GM10248 (cell line): ENCODE measurements at regions not wholly inside any gene's neighbourhood (a gene's known extent, or its start where the extent isn't known, plus 50 kb on each side); places are given as distances from the start of the nearest gene placed in this dataset.
"Not testable (repeated sequence)": the region's sequence is repeated elsewhere in the genome, so short reads cannot be mapped to it uniquely, and the experiment has no call there.

ENCODE experiments used
- CTCF ChIA-PET: fragments of 300-600 bp; sonication (Branson Sonifier 250); formaldehyde crosslinking; extraction: SDS; loops from one replicate; lab custom pipeline; 2021; ENCODE audit warnings: antibody characterized with exemption; lab: Yijun Ruan, JAX
- POLR2A ChIA-PET: fragments of 350-650 bp; sonication (Branson Sonifier 250); formaldehyde crosslinking; extraction: SDS; loops from one replicate; lab custom pipeline; 2020; ENCODE audit warnings: antibody characterized with exemption; lab: Yijun Ruan, JAX
- DNase-seq: peaks from one replicate; pipeline ENCODE4 v3.0.0; 2012; ENCODE audit errors: extremely low spot score

DNA sequence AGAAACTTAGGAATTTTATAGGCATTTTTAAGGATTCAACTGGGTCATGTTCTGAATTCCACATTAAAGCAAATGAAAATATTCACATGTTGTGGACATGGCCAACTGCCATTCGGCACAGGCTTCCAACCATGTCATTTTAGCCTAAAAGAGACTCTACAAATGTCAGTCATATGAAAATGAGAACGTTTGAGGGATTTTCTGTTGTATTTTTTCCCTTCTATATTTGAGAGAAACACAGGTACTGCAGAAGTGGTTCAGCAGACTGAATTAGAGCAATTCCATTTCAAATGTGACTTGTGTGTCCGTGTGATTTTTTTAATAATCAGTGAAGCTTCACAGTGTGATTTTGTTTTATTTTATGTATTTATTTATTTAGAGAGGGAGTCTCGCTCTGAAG is 124.3 kb downstream of the TP53TG3F start:
- POLR2A ChIA-PET, DNase-seq, CTCF ChIA-PET: not testable (repeated sequence)

GRCh38 chr16:33588589-33588988 is 129.2 kb downstream of the TP53TG3F start:
- CTCF ChIA-PET, POLR2A ChIA-PET, DNase-seq: not testable (repeated sequence)

GRCh38 chr16:33593344-33593743 is 133.9 kb downstream of the TP53TG3F start:
- CTCF ChIA-PET, POLR2A ChIA-PET: not testable (repeated sequence)

DNA sequence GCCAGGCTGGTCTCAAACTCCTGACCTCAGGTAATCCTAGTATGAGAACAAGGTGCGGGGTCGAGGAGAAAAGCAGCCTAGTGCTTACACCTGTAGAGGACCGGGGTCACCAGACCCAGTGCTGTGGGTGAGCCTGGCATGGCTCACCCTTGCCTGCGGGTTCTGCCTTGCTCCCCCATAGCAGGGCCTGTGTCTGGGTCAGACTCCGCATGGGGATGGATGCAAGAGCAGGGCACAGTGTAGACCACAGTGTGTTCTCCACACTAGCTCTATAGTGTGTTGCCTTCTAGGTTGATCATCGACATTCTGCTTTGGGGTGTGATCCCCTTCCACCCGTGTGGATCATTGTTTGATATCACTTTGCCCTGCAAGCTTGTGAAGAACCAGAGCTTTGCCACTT is 135.7 kb downstream of the TP53TG3F start:
- CTCF ChIA-PET, POLR2A ChIA-PET, DNase-seq: not testable (repeated sequence)

More at GRCh38 chr16:33593344-33593743, 133.9 kb downstream of the TP53TG3F start:
- not testable (repeated sequence) for DNase-seq

GRCh38 chr16:33601029-33601428 is 141.6 kb downstream of the TP53TG3F start:
- CTCF ChIA-PET, POLR2A ChIA-PET, DNase-seq: not testable (repeated sequence)

GRCh38 chr16:33623535-33624077 is 164.2 kb downstream of the TP53TG3F start:
- DNase-seq, POLR2A ChIA-PET, CTCF ChIA-PET: not testable (repeated sequence)

- DNase-seq, CTCF ChIA-PET, POLR2A ChIA-PET: not testable (repeated sequence)
Observed at GRCh38 chr16:33628895-33629294, 169.5 kb downstream of the TP53TG3F start.

DNA sequence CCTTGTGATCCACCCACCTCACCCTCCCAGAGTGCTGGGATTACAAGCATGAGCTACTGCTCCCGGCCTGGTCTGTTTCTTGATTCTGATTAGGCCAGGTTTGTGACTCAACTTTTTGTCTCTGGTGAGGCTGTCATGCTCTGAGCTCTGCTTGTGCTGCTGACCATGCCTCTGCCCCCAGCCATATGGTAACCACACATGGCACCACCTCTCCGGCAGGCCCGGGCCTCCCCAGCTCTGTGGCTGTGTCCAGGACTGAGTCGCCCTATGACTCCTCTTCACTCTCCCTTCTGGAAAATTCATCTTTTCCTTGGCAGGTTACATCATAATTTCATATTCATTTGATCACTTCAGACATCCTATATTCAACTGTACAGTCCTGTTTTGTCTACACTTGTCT is 172.3 kb downstream of the TP53TG3F start:
- CTCF ChIA-PET, DNase-seq, POLR2A ChIA-PET: not testable (repeated sequence)

DNA sequence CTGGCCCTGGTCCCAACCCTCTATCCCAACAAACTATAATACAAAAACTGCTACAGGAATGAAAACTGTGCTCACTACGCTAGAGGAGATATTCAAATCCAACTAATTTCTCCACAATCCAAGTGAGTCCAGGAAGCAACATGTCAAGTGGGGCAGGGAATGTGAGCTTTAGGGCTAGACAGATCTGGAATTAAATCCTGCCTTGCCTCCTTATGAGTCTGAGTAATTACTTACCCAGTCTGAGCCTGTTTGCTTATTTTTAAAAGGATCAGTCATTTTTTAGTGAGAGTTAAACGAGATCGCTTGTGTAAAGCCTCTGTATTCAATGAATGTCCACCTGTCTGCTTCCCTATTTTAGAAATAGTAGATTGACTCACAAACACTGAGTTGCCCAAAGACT is 174.6 kb downstream of the TP53TG3F start:
- DNase-seq, POLR2A ChIA-PET, CTCF ChIA-PET: not testable (repeated sequence)

DNA sequence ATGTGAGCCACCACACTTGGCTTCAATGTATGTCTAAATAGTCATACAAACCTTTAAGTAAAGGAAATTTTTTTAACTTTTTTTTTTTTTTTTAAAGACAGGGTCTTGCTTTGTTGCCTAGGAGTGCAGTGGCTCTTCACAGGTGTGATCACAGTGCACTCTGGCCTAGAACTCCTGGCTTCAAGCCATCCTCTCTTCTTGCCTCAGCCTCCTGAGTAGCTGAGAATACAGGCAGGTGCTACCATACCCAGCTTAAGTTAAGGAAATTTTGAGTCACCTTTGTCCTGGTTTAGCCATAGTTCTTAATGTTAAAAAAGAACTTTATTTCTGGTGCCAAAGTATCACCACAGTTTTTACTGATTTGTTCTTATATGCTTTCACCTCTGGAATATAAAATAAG is 177.3 kb downstream of the TP53TG3F start:
- POLR2A ChIA-PET, DNase-seq, CTCF ChIA-PET: not testable (repeated sequence)

GRCh38 chr16:33643270-33643669 is 183.9 kb downstream of the TP53TG3F start:
- CTCF ChIA-PET, result interaction anchor here (1.0 kb wide), 1 partner anchor 12 kb away, joined by 3 read pairs; no protein-coding TSS in a partner anchor
- peak; percentile 10 for DNase-seq
- POLR2A ChIA-PET, result not testable (repeated sequence)

- CTCF ChIA-PET, result interaction anchor here (1.0 kb wide), 2 partner anchors 11 kb away, joined by 3 read pairs; no protein-coding TSS in a partner anchor
- DNase-seq, POLR2A ChIA-PET: not testable (repeated sequence)
Observed at GRCh38 chr16:33643698-33644381, 184.4 kb downstream of the TP53TG3F start.

DNA sequence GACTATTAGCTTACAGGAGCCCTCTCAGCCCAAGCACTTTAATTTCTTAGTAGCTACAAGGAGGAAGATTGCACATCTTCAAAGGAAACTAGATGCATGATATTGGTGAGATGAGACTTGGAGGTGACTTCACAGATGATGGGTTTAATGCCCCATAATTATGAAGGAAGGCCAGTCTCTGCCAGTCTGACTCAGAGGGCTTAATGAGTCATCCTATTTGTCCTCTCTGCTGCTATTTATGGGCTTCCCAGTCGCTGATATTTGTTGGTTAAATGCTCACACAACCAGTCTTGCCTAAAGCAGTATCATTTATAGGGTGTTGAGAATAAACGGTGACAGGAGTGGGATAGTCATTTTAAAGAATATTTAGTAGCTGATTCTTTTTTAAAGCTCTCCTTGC is 187.0 kb downstream of the TP53TG3F start:
- CTCF ChIA-PET, result interaction anchor here (1.5 kb wide), 1 partner anchor 9 kb away, joined by 8 read pairs; no protein-coding TSS in a partner anchor
- DNase-seq, POLR2A ChIA-PET: not testable (repeated sequence)

- DNase-seq, POLR2A ChIA-PET: not testable (repeated sequence)
- CTCF ChIA-PET, result interaction anchor here (1.2 to 2.2 kb wide), 3 partner anchors 9 to 13 kb away, joined by 3 to 8 read pairs (median 3); no protein-coding TSS in a partner anchor
Observed at GRCh38 chr16:33655756-33656155, 196.3 kb downstream of the TP53TG3F start.

- DNase-seq, result not testable (repeated sequence)
- CTCF ChIA-PET, result interaction anchor here (2.2 kb wide), 1 partner anchor 10 kb away, joined by 8 read pairs; no protein-coding TSS in a partner anchor
Observed at GRCh38 chr16:33656394-33656793, 197.0 kb downstream of the TP53TG3F start.

DNA sequence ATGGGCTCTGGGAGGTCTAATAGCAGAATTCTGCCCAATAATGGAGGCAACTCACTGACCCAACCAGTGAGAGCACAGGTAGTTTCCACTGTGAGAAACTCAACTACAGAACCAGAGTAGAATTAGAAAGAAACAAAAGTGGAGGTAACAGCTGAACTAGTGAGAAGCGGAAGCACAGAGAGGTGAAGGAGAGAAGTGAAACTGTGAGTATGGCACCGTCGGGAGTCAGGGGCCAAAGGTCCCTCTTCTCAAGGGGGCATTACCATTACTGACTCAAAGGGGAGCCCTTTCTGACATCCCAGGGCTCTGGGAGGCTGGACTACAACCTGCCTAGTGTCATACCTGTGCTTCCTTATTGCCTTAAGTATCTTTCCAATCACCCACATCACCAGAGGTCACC is 198.3 kb downstream of the TP53TG3F start:
- POLR2A ChIA-PET, DNase-seq, CTCF ChIA-PET: not testable (repeated sequence)

More at GRCh38 chr16:33656394-33656793, 197.0 kb downstream of the TP53TG3F start:
- POLR2A ChIA-PET, result not testable (repeated sequence)

- DNase-seq, POLR2A ChIA-PET, CTCF ChIA-PET: not testable (repeated sequence)
Observed at GRCh38 chr16:33680791-33681190, 221.4 kb downstream of the TP53TG3F start.

- DNase-seq, POLR2A ChIA-PET, CTCF ChIA-PET: not testable (repeated sequence)
Observed at GRCh38 chr16:33700320-33700719, 240.9 kb downstream of the TP53TG3F start.
